Tibial nerve (tissue), 4 donors: ENCODE measurements at regions not wholly inside any gene's neighbourhood (a gene's known extent, or its start where the extent isn't known, plus 50 kb on each side); places are given as distances from the start of the nearest gene placed in this dataset.

Source experiments
- CTCF ChIP-seq, 5 experiments: fragments of 200-600 bp in 3 of 5; fragments of 450-650 bp in 2 of 5; sonication (generic) in 3 of 5; IDR thresholded peaks; one replicate each; pipeline ENCODE4 v1.5.1; 2016 to 2019; ENCODE audit warnings: antibody characterized with exemption in 5 of 5, mild to moderate bottlenecking in 3 of 5, moderate library complexity in 2 of 5
- EP300 ChIP-seq, 2 donors: sonication (generic); formaldehyde crosslinking; IDR thresholded peaks; one replicate each; pipeline ENCODE4 v1.6.1; 2017; ENCODE audit warnings: antibody characterized with exemption in 2 of 2, mild to moderate bottlenecking in 1 of 2
- POLR2A ChIP-seq, 2 donors: fragments of 450-650 bp; IDR thresholded peaks; one replicate each; pipeline ENCODE4 v1.6.1; 2017; ENCODE audit warnings: antibody characterized with exemption in 2 of 2, mild to moderate bottlenecking in 2 of 2, moderate library complexity in 2 of 2

- no peak for TF ChIP-seq POLR2A (IDR thresholded peaks at IDR 0.05)
- TF ChIP-seq CTCF (IDR thresholded peaks at IDR 0.05) = no peak
- no peak for TF ChIP-seq EP300 (IDR thresholded peaks at IDR 0.05)
These were observed 793.7 kb downstream of the BRINP1 start for GRCh38 chr9:118575341-118576070.
